Kidney (tissue), 13 donors: ENCODE measurements at regions not wholly inside any gene's neighbourhood (a gene's known extent, or its start where the extent isn't known, plus 50 kb on each side); places are given as distances from the start of the nearest gene placed in this dataset.

Experiments
- DNase-seq, 5 donors: peaks; one replicate each; pipeline ENCODE4 v3.0.0-alpha.2; 2013 to 2020
- FAIRE-seq: peaks from 2 replicates; lab custom pipeline; 2012; peaks lifted over from hg19 to GRCh38; lab: Jason Lieb, UNC
- H3K27ac ChIP-seq, 2 donors: one replicate each; pipeline ENCODE4 v1.7.0; 2013; ENCODE audit warnings: low read depth in 2 of 2, low read length in 2 of 2, inconsistent platforms in 1 of 2
- H3K27me3 ChIP-seq: one replicate; pipeline ENCODE4 v1.7.1; 2013; ENCODE audit warnings: low read length, inconsistent platforms; ENCODE audit not compliant: control insufficient read depth, insufficient read depth
- H3K36me3 ChIP-seq, 3 donors: one replicate each; pipeline versions ENCODE4 v1.7.0 to v1.7.1; 2013; ENCODE audit warnings: low read length in 3 of 3, control low read depth in 1 of 3, inconsistent platforms in 1 of 3; ENCODE audit not compliant: insufficient read depth in 3 of 3, control insufficient read depth in 2 of 3
- H3K4me1 ChIP-seq, 3 donors: one replicate each; pipeline versions ENCODE4 v1.7.0 to v1.7.1; 2013; ENCODE audit warnings: low read length in 3 of 3, inconsistent platforms in 1 of 3, low read depth in 1 of 3; ENCODE audit not compliant: control insufficient read depth in 2 of 3, insufficient read depth in 2 of 3
- H3K4me3 ChIP-seq, 3 donors: one replicate each; pipeline versions ENCODE4 v1.7.0 to v1.8.1; 2013; ENCODE audit warnings: low read length in 3 of 3, control low read depth in 1 of 3, inconsistent platforms in 1 of 3
- H3K9ac ChIP-seq, 3 donors: one replicate each; pipeline versions ENCODE4 v1.7.0 to v1.7.1; 2013; ENCODE audit warnings: low read length in 3 of 3, control low read depth in 1 of 3, inconsistent platforms in 1 of 3
- H3K9me3 ChIP-seq, 3 donors: one replicate each; pipeline versions ENCODE4 v1.7.0 to v1.7.1; 2013; ENCODE audit warnings: low read length in 3 of 3, control low read depth in 1 of 3, inconsistent platforms in 1 of 3; ENCODE audit not compliant: control insufficient read depth in 2 of 3, insufficient read depth in 1 of 3
- CTCF ChIP-seq: IDR thresholded peaks from 3 replicates; pipeline ENCODE4 v1.5.1; 2012; ENCODE audit warnings: mild to moderate bottlenecking, moderate library complexity, borderline replicate concordance; ENCODE audit not compliant: insufficient read depth; ENCODE audit errors: extremely low read depth
- intact Hi-C: fragments of 100-400 bp; cut with DNase I; formaldehyde crosslinking; loops from one replicate; pipeline ENCODE4 v1.11.1; 2022
- donor health status: control.
- donor health status: control.
- donor health status: control.
- donor health status: control.
- donor health status: control.
- donor health status: DM: yes; HTN: yes; CAD: no.
- donor health status: Normal renal cell carcinoma (clear cell type).

GRCh38 chr19:27796073-27796472 lies 1416.9 kb downstream of the UQCRFS1 start:
- Histone ChIP-seq H3K36me3 (no peaks in the 10 kb centered on the region), H3K4me3 (no peak overlapping the region), H3K9ac (no peak overlapping the region), H3K9me3 (no peaks in the 10 kb centered on the region), H3K27me3 (no peaks in the 10 kb centered on the region), H3K27ac (no peak overlapping the region), H3K4me1 (peaks cover 0 to 10% (median 5%) of the 10 kb centered on the region in 3 donors)
- DNase-seq (no peak), FAIRE-seq (no peak)
- TF ChIP-seq CTCF: no peak
- intact Hi-C loops: no loop called here

GRCh38 chr19:27795369-27795768 lies 1417.6 kb downstream of the UQCRFS1 start:
- peaks cover 0 to 10% (median 5%) of the 10 kb centered on the region in 3 donors for H3K4me1 ChIP-seq
- no peak overlapping the region for H3K27ac ChIP-seq
- intact Hi-C loops: no loop called here
- H3K27me3 ChIP-seq: no peaks in the 10 kb centered on the region
- no peak for TF ChIP-seq CTCF
- DNase-seq (no peak), FAIRE-seq (no peak)
- no peaks in the 10 kb centered on the region for H3K9me3 ChIP-seq
- H3K36me3 ChIP-seq: no peaks in the 10 kb centered on the region
- H3K9ac ChIP-seq: no peak overlapping the region
- H3K4me3 ChIP-seq: no peak overlapping the region

GRCh38 chr19:27794494-27795042 lies 1418.4 kb downstream of the UQCRFS1 start:
- no peak for TF ChIP-seq CTCF
- Histone ChIP-seq H3K4me1 (peaks cover 0 to 10% (median 5%) of the 10 kb centered on the region in 3 donors), H3K4me3 (peak overlapping the region; percentile 99 to 100 (median 100)), H3K27ac (peak overlapping the region in 1 of 2 donors; percentile 82), H3K36me3 (no peaks in the 10 kb centered on the region), H3K9ac (peak overlapping the region; percentile 75 to 100 (median 86)), H3K27me3 (no peaks in the 10 kb centered on the region), H3K9me3 (no peaks in the 10 kb centered on the region)
- no peak for FAIRE-seq
- DNase-seq: peak; percentile 24 to 84 (median 42)
- intact Hi-C loops: no loop called here
